ENCODE measurements at regions not wholly inside any gene's neighbourhood (a gene's known extent, or its start where the extent isn't known, plus 50 kb on each side); places are given as distances from the start of the nearest gene placed in this dataset.
A peak's percentile ranks its signal among the peaks of the same experiment; 100 is the strongest.

GRCh38 chr2:48107326-48107925 is 201.1 kb upstream of the FBXO11 start:
- no peak for DNase-seq (ENCODE audit: low read depth in 2 of 2)

- no peak for DNase-seq (ENCODE audit: low read depth in 2 of 2)
Measured at GRCh38 chr2:48108455-48108854, 202.2 kb upstream of the FBXO11 start.

- no peak for DNase-seq (ENCODE audit: low read depth in 2 of 2)
Measured at GRCh38 chr2:48109491-48110204, 203.3 kb upstream of the FBXO11 start.

- no peak for DNase-seq (ENCODE audit: low read depth in 2 of 2)
Measured at GRCh38 chr2:48110492-48110891, 204.0 kb upstream of the FOXN2 start.

- no peak for DNase-seq (ENCODE audit: low read depth in 2 of 2)
Measured at GRCh38 chr2:48112911-48113680, 201.4 kb upstream of the FOXN2 start.

GRCh38 chr2:48113767-48114166 is 200.7 kb upstream of the FOXN2 start:
- no peak for DNase-seq (ENCODE audit: low read depth in 2 of 2)

- peak in 1 of 2 experiments; percentile 45 for DNase-seq (ENCODE audit: low read depth in 2 of 2)
Measured at GRCh38 chr2:48114256-48114655, 200.2 kb upstream of the FOXN2 start.

GRCh38 chr2:48116497-48116896 is 198.0 kb upstream of the FOXN2 start:
- DNase-seq (ENCODE audit: low read depth in 2 of 2), result no peak

GRCh38 chr2:48118895-48119294 is 195.6 kb upstream of the FOXN2 start:
- DNase-seq (ENCODE audit: low read depth in 2 of 2), result no peak

GRCh38 chr2:48120112-48120511 is 194.4 kb upstream of the FOXN2 start:
- no peak for DNase-seq (ENCODE audit: low read depth in 2 of 2)

GRCh38 chr2:48120759-48121242 is 193.7 kb upstream of the FOXN2 start:
- no peak for DNase-seq (ENCODE audit: low read depth in 2 of 2)

GRCh38 chr2:48122166-48122565 is 192.3 kb upstream of the FOXN2 start:
- no peak for DNase-seq (ENCODE audit: low read depth in 2 of 2)

- no peak for DNase-seq (ENCODE audit: low read depth in 2 of 2)
Measured at GRCh38 chr2:48124592-48124991, 189.9 kb upstream of the FOXN2 start.

- DNase-seq (ENCODE audit: low read depth in 2 of 2), result no peak
Measured at GRCh38 chr2:48126162-48126561, 188.3 kb upstream of the FOXN2 start.

GRCh38 chr2:48127612-48128191 is 186.8 kb upstream of the FOXN2 start:
- no peak for DNase-seq (ENCODE audit: low read depth in 2 of 2)

- no peak for DNase-seq (ENCODE audit: low read depth in 2 of 2)
Measured at GRCh38 chr2:48129293-48129950, 185.1 kb upstream of the FOXN2 start.

GRCh38 chr2:48131539-48132270 is 182.8 kb upstream of the FOXN2 start:
- no peak for DNase-seq (ENCODE audit: low read depth in 2 of 2)

- no peak for DNase-seq (ENCODE audit: low read depth in 2 of 2)
Measured at GRCh38 chr2:48132271-48132625, 182.2 kb upstream of the FOXN2 start.

GRCh38 chr2:48134704-48135103 is 179.8 kb upstream of the FOXN2 start:
- no peak for DNase-seq (ENCODE audit: low read depth in 2 of 2)

- DNase-seq (ENCODE audit: low read depth in 2 of 2), result no peak
Measured at GRCh38 chr2:48135797-48136196, 178.7 kb upstream of the FOXN2 start.

GRCh38 chr2:48137829-48138228 is 176.7 kb upstream of the FOXN2 start:
- no peak for DNase-seq (ENCODE audit: low read depth in 2 of 2)
